SU-DHL-6 (cell line): ENCODE measurements at regions not wholly inside any gene's neighbourhood (a gene's known extent, or its start where the extent isn't known, plus 50 kb on each side); places are given as distances from the start of the nearest gene placed in this dataset.

Experiments used
- EZH2phosphoT487 ChIP-seq: fragments of 200-600 bp; sonication (generic), shearing (Covaris generic); conservative IDR thresholded peaks from 2 replicates; pipeline ENCODE4 v1.6.1; 2018; ENCODE audit warnings: mild to moderate bottlenecking, antibody characterized with exemption, low read length, moderate library complexity, mixed read lengths
- TF ChIP-seq, protein P1 (sequence below): fragments of 200-600 bp; sonication (generic); IDR thresholded peaks from one replicate; pipeline ENCODE4 v1.5.1; 2017; ENCODE audit warnings: antibody characterized with exemption, mild to moderate bottlenecking, low read length, moderate library complexity; ENCODE audit not compliant: insufficient read depth, poor library complexity, severe bottlenecking

DNA sequence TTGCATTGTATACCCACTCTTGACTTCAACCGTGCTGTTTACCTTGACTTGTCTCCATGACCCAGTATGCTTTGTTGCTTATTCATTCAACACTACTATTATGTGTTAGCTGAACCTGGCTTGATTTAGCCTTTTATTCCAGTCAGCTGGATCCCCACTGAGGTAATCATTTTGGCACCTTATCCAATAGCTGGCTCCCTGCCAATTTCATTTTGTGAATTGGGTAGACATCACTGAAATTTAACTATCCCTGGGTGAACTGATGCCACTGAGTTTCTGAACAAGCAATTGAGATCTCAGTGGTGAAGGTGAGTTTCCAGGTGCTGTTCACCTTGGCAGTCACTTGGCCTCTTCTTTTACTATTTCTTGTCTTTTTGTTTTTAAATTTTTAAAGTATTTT is 584.3 kb downstream of the ADCYAP1 start:
- TF ChIP-seq, protein P1, sequence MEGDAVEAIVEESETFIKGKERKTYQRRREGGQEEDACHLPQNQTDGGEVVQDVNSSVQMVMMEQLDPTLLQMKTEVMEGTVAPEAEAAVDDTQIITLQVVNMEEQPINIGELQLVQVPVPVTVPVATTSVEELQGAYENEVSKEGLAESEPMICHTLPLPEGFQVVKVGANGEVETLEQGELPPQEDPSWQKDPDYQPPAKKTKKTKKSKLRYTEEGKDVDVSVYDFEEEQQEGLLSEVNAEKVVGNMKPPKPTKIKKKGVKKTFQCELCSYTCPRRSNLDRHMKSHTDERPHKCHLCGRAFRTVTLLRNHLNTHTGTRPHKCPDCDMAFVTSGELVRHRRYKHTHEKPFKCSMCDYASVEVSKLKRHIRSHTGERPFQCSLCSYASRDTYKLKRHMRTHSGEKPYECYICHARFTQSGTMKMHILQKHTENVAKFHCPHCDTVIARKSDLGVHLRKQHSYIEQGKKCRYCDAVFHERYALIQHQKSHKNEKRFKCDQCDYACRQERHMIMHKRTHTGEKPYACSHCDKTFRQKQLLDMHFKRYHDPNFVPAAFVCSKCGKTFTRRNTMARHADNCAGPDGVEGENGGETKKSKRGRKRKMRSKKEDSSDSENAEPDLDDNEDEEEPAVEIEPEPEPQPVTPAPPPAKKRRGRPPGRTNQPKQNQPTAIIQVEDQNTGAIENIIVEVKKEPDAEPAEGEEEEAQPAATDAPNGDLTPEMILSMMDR = no peak
- TF ChIP-seq EZH2phosphoT487 = no peak
